HCT116 (cell line): ENCODE measurements at regions not wholly inside any gene's neighbourhood (a gene's known extent, or its start where the extent isn't known, plus 50 kb on each side); places are given as distances from the start of the nearest gene placed in this dataset.

Experiments
- ATAC-seq: fragments of 200-7000 bp; cut with Tn5 transposase; 2 replicates; pipeline ENCODE4 v1.9.1; 2020; ENCODE audit warnings: mild to moderate bottlenecking, moderate library complexity
- BruUV-seq: library from RNA; stranded (reverse); fragments of 400-500 nt; replicated peaks from 2 replicates; lab custom pipeline; 2021; lab: Mats Ljungman, UMichigan
- CTCF ChIA-PET: fragments of 300-600 bp; sonication (Branson Sonifier 250); formaldehyde crosslinking; loops from one replicate; lab custom pipeline; 2021; ENCODE audit warnings: antibody characterized with exemption; lab: Charles Lee
- POLR2A ChIA-PET: fragments of 300-600, 350-600 bp; sonication (Branson Sonifier 250); formaldehyde crosslinking; loops from one replicate; lab custom pipeline; 2021; ENCODE audit warnings: antibody characterized with exemption; lab: Charles Lee
- RAD21 ChIA-PET, 2 experiments: fragments of 300-600 bp; sonication (Branson Sonifier 250); formaldehyde crosslinking; loops; one replicate each; lab custom pipeline; 2023; ENCODE audit warnings: low total read pairs in 2 of 2; ENCODE audit not compliant: uncharacterized antibody in 2 of 2, unreplicated experiment in 2 of 2, low non-redundant PET in 1 of 2; lab: Charles Lee
- DNase-seq: peaks from one replicate; pipeline ENCODE4 v3.0.0-alpha.2; 2010; ENCODE audit warnings: low read depth, low spot score
- H2AFZ ChIP-seq: fragments of 200-600 bp; shearing (Covaris generic), sonication (generic); 2 replicates; pipeline ENCODE4 v1.6.1; 2017; ENCODE audit warnings: low read depth, mixed run types, mixed read lengths, antibody characterized with exemption, low read length; ENCODE audit not compliant: poor library complexity, severe bottlenecking
- H3K27ac ChIP-seq: 2 replicates; pipeline ENCODE4 v1.5.1; 2012; ENCODE audit warnings: low read depth, low read length
- H3K27me3 ChIP-seq: fragments of 200-600 bp; sonication (generic); 2 replicates; pipeline ENCODE4 v1.6.1; 2016; ENCODE audit warnings: mixed run types, low read length, mixed read lengths; ENCODE audit not compliant: insufficient read depth
- H3K36me3 ChIP-seq, 2 experiments: fragments of 200-500 bp in 1 of 2; fragments of 200-600 bp in 1 of 2; sonication (Bioruptor generic) in 1 of 2; sonication (generic) in 1 of 2; 2 replicates each; pipeline versions ENCODE4 v1.5.1 to v1.6.1; 2014 to 2016; ENCODE audit warnings: low read length in 2 of 2, inconsistent platforms in 1 of 2, mixed read lengths in 1 of 2, mixed run types in 1 of 2; ENCODE audit not compliant: insufficient read depth in 2 of 2, control insufficient read depth in 1 of 2
- H3K4me1 ChIP-seq, 2 experiments: fragments of 200-600 bp in 1 of 2; sonication (generic) in 1 of 2; 2 replicates each; pipeline versions ENCODE4 v1.5.1 to v1.6.1; 2012 to 2017; ENCODE audit warnings: low read length in 2 of 2, inconsistent platforms in 1 of 2, mild to moderate bottlenecking in 1 of 2, mixed read lengths in 1 of 2, mixed run types in 1 of 2, moderate library complexity in 1 of 2; ENCODE audit not compliant: insufficient read depth in 2 of 2, control insufficient read depth in 1 of 2
- H3K4me2 ChIP-seq: fragments of 200-600 bp; sonication (generic); 2 replicates; pipeline ENCODE4 v1.6.1; 2017; ENCODE audit warnings: mixed run types, low read length, mixed read lengths
- H3K4me3 ChIP-seq, 2 experiments: fragments of 200-600 bp in 1 of 2; sonication (generic) in 1 of 2; replicated peaks in 1 of 2; 2 replicates each; pipeline ENCODE4 v1.5.1; 2011 to 2016; ENCODE audit warnings: low read length in 2 of 2, control low read depth in 1 of 2, low read depth in 1 of 2, mild to moderate bottlenecking in 1 of 2, mixed read lengths in 1 of 2, mixed run types in 1 of 2
- H3K79me2 ChIP-seq: fragments of 200-600 bp; sonication (generic); 2 replicates; pipeline ENCODE4 v1.6.1; 2017; ENCODE audit warnings: mild to moderate bottlenecking, mixed run types, low read length, moderate library complexity, mixed read lengths; ENCODE audit not compliant: insufficient read depth
- H3K9ac ChIP-seq: fragments of 200-600 bp; sonication (generic); 2 replicates; pipeline ENCODE4 v1.6.1; 2016; ENCODE audit warnings: low read length, mixed read lengths
- H3K9me2 ChIP-seq: fragments of 200-600 bp; sonication (generic), shearing (Covaris generic); 2 replicates; pipeline ENCODE4 v1.6.1; 2017; ENCODE audit warnings: mixed run types, mild to moderate bottlenecking, moderate library complexity; ENCODE audit not compliant: insufficient read depth
- H3K9me3 ChIP-seq, 2 experiments: fragments of 200-500 bp in 1 of 2; fragments of 200-600 bp in 1 of 2; sonication (Bioruptor generic) in 1 of 2; sonication (generic) in 1 of 2; 2 replicates each; pipeline ENCODE4 v1.6.1; 2014 to 2017; ENCODE audit warnings: low read length in 2 of 2, mixed read lengths in 2 of 2, inconsistent platforms in 1 of 2, low read depth in 1 of 2, mild to moderate bottlenecking in 1 of 2, mixed run types in 1 of 2, moderate library complexity in 1 of 2; ENCODE audit not compliant: control insufficient read depth in 1 of 2, insufficient read depth in 1 of 2
- H4K20me1 ChIP-seq: fragments of 200-600 bp; sonication (generic), shearing (Covaris generic); 2 replicates; pipeline ENCODE4 v1.6.1; 2017; ENCODE audit warnings: mixed run types, mild to moderate bottlenecking, moderate library complexity; ENCODE audit not compliant: insufficient read depth
- CBX3 ChIP-seq: IDR thresholded peaks from 2 replicates; pipeline ENCODE4 v1.6.1; 2012; ENCODE audit warnings: low read depth
- CTCF ChIP-seq, 3 experiments: fragments of 200-600 bp in 1 of 3; sonication (generic) in 1 of 3; IDR thresholded peaks in 2 of 3; conservative IDR thresholded peaks in 1 of 3; 2 replicates each; pipeline ENCODE4 v1.5.1; 2012 to 2017; ENCODE audit warnings: low read depth in 2 of 3, low read length in 2 of 3, antibody characterized with exemption in 1 of 3, borderline replicate concordance in 1 of 3, control low read depth in 1 of 3, mild to moderate bottlenecking in 1 of 3, mixed read lengths in 1 of 3, mixed run types in 1 of 3, moderate library complexity in 1 of 3; ENCODE audit not compliant: insufficient read depth in 1 of 3
- EGR1 ChIP-seq: IDR thresholded peaks from 2 replicates; pipeline ENCODE4 v1.6.1; 2012; ENCODE audit warnings: low read depth
- ELF1 ChIP-seq: IDR thresholded peaks from 2 replicates; pipeline ENCODE4 v1.6.1; 2012; ENCODE audit warnings: low read depth, borderline replicate concordance
- EZH2 ChIP-seq: fragments of 200-600 bp; sonication (generic); IDR thresholded peaks from 2 replicates; pipeline ENCODE4 v1.6.1; 2017; ENCODE audit warnings: antibody characterized with exemption, mixed run types
- EZH2phosphoT487 ChIP-seq: fragments of 200-600 bp; IDR thresholded peaks from 2 replicates; pipeline ENCODE4 v1.6.1; 2018; ENCODE audit warnings: antibody characterized with exemption, borderline replicate concordance
- FOSL1 ChIP-seq: IDR thresholded peaks from 2 replicates; pipeline ENCODE4 v1.6.1; 2012; ENCODE audit warnings: low read depth
- MAX ChIP-seq: IDR thresholded peaks from 2 replicates; pipeline ENCODE4 v1.6.1; 2012
- POLR2AphosphoS5 ChIP-seq: IDR thresholded peaks from 2 replicates; pipeline ENCODE4 v1.6.1; 2011; ENCODE audit warnings: mild to moderate bottlenecking, low read depth, low read length, moderate library complexity
- RAD21 ChIP-seq: IDR thresholded peaks from 2 replicates; pipeline ENCODE4 v1.6.1; 2012; ENCODE audit warnings: low read depth, mild to moderate bottlenecking
- REST ChIP-seq: IDR thresholded peaks from 2 replicates; pipeline ENCODE4 v1.6.1; 2012; ENCODE audit warnings: low read depth
- SIN3A ChIP-seq: IDR thresholded peaks from 2 replicates; pipeline ENCODE4 v1.6.1; 2012; ENCODE audit warnings: low read depth
- SP1 ChIP-seq: IDR thresholded peaks from 2 replicates; pipeline ENCODE4 v1.6.1; 2012; ENCODE audit warnings: low read depth
- TCF7L2 ChIP-seq: IDR thresholded peaks from 2 replicates; pipeline ENCODE4 v1.7.0; 2011; ENCODE audit warnings: borderline replicate concordance, inconsistent platforms; ENCODE audit not compliant: insufficient read depth, insufficient read length; ENCODE audit errors: extremely low read depth
- YY1 ChIP-seq: IDR thresholded peaks from 2 replicates; pipeline ENCODE4 v1.6.1; 2011; ENCODE audit warnings: low read length, low read depth, moderate library complexity, mild to moderate bottlenecking; ENCODE audit not compliant: insufficient replicate concordance; ENCODE audit errors: extremely low read depth
- ZBTB33 ChIP-seq: IDR thresholded peaks from 2 replicates; pipeline ENCODE4 v1.6.1; 2011; ENCODE audit warnings: mild to moderate bottlenecking, low read length, moderate library complexity; ENCODE audit not compliant: insufficient replicate concordance; ENCODE audit errors: extremely low read depth
- ZFX ChIP-seq: fragments of 450-650 bp; IDR thresholded peaks from 2 replicates; pipeline ENCODE4 v1.6.1; 2017
- ZNF274 ChIP-seq: fragments of 200-500 bp; sonication (Bioruptor generic); IDR thresholded peaks from 2 replicates; pipeline ENCODE4 v1.6.1; 2014; ENCODE audit warnings: mild to moderate bottlenecking, low read depth, low read length, inconsistent platforms
- intact Hi-C: fragments of 100-400 bp; cut with micrococcal nuclease; formaldehyde crosslinking; loops from 2 replicates; pipeline ENCODE4 v1.10.0; 2022

- no peaks in the 10 kb centered on the region for H3K79me2 ChIP-seq
These were observed 274.6 kb downstream of the ANXA1 start for GRCh38 chr9:73426269-73426668.

More at GRCh38 chr9:73426269-73426668, 274.6 kb downstream of the ANXA1 start:
- no peak for DNase-seq
- H3K4me2 ChIP-seq = no peak overlapping the region
- BruUV-seq = no TSS peak
- no peaks in the 10 kb centered on the region for H3K9me3 ChIP-seq
- H2AFZ ChIP-seq = no peak overlapping the region
- H3K9ac ChIP-seq = no peak overlapping the region
- no peak overlapping the region for H3K4me3 ChIP-seq
- no peak for ATAC-seq
- H3K27ac ChIP-seq = no peak overlapping the region
- no peaks in the 10 kb centered on the region for H3K36me3 ChIP-seq
- H3K27me3 ChIP-seq = peaks cover 37% of the 10 kb centered on the region
- intact Hi-C loops = no loop called here
- H4K20me1 ChIP-seq = no peaks in the 10 kb centered on the region
- RAD21 ChIA-PET = no interaction called here
- TF ChIP-seq ELF1 = no peak
- no peak for TF ChIP-seq ZFX
- TF ChIP-seq CBX3 = no peak
- no peak for TF ChIP-seq FOSL1
- no peak for TF ChIP-seq POLR2AphosphoS5
- no peak for TF ChIP-seq ZNF274
- no peak for TF ChIP-seq CTCF (IDR thresholded peaks at IDR 0.05 in 2 of 3, conservative IDR thresholded peaks at IDR 0.05 in 1 of 3; ENCODE audit: borderline replicate concordance in 1 of 3, insufficient read depth in 1 of 3, low read depth in 2 of 3, low read length in 2 of 3)
- TF ChIP-seq YY1 = no peak
- TF ChIP-seq ZBTB33 = no peak
- no peak for TF ChIP-seq TCF7L2
- TF ChIP-seq SP1 = no peak
- TF ChIP-seq SIN3A = no peak
- no peak for TF ChIP-seq RAD21
- no peak for TF ChIP-seq EZH2
- no peak for TF ChIP-seq MAX
- no peak for TF ChIP-seq EZH2phosphoT487
- TF ChIP-seq REST = no peak
- no peak for TF ChIP-seq EGR1
- POLR2A ChIA-PET = no interaction called here
- CTCF ChIA-PET = no interaction called here
- H3K9me2 ChIP-seq = no peaks in the 10 kb centered on the region
- no peaks in the 10 kb centered on the region for H3K4me1 ChIP-seq
